ENCODE measurements at regions not wholly inside any gene's neighbourhood (a gene's known extent, or its start where the extent isn't known, plus 50 kb on each side); places are given as distances from the start of the nearest gene placed in this dataset.

DNA sequence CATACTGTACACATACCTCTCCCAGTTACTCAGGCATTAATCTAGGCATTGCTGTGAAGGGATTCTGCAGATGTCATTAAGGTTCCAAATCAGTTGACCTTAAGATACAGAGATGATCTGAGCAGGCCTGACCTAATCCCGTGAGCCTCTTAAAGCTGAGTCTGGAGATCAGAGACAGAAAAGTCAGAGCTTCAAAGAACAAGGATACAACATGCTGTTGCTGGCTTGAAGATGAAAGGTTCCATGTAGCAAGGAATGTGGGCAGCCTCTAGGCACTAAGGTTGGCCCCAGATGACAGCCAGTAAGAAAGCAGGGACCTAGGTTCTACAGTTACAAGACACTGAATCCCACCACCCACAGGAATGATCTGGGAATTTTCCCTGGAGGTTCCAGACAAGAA, 81.1 kb downstream of the MAP1LC3B2 start:
- TF ChIP-seq CTCF (IDR thresholded peaks at IDR 0.05 in 2 of 3, conservative IDR thresholded peaks at IDR 0.05 in 1 of 3; ENCODE audit: borderline replicate concordance in 1 of 3, insufficient read depth in 1 of 3, low read depth in 2 of 3, low read length in 2 of 3) = no peak
- TF ChIP-seq, protein P1, sequence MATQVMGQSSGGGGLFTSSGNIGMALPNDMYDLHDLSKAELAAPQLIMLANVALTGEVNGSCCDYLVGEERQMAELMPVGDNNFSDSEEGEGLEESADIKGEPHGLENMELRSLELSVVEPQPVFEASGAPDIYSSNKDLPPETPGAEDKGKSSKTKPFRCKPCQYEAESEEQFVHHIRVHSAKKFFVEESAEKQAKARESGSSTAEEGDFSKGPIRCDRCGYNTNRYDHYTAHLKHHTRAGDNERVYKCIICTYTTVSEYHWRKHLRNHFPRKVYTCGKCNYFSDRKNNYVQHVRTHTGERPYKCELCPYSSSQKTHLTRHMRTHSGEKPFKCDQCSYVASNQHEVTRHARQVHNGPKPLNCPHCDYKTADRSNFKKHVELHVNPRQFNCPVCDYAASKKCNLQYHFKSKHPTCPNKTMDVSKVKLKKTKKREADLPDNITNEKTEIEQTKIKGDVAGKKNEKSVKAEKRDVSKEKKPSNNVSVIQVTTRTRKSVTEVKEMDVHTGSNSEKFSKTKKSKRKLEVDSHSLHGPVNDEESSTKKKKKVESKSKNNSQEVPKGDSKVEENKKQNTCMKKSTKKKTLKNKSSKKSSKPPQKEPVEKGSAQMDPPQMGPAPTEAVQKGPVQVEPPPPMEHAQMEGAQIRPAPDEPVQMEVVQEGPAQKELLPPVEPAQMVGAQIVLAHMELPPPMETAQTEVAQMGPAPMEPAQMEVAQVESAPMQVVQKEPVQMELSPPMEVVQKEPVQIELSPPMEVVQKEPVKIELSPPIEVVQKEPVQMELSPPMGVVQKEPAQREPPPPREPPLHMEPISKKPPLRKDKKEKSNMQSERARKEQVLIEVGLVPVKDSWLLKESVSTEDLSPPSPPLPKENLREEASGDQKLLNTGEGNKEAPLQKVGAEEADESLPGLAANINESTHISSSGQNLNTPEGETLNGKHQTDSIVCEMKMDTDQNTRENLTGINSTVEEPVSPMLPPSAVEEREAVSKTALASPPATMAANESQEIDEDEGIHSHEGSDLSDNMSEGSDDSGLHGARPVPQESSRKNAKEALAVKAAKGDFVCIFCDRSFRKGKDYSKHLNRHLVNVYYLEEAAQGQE (IDR thresholded peaks at IDR 0.05; ENCODE audit: low read depth) = no peak
- no peak for TF ChIP-seq POLR2AphosphoS5 (IDR thresholded peaks at IDR 0.05; ENCODE audit: low read depth, low read length)
- TF ChIP-seq, protein P2, sequence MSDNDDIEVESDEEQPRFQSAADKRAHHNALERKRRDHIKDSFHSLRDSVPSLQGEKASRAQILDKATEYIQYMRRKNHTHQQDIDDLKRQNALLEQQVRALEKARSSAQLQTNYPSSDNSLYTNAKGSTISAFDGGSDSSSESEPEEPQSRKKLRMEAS (IDR thresholded peaks at IDR 0.05) = no peak
- TF ChIP-seq SRF (IDR thresholded peaks at IDR 0.05; ENCODE audit: low read depth) = no peak
- TF ChIP-seq POLR2A (IDR thresholded peaks at IDR 0.05; ENCODE audit: borderline replicate concordance, extremely low read depth, insufficient read depth, insufficient read length) = no peak
- TF ChIP-seq YY1 (IDR thresholded peaks at IDR 0.05; ENCODE audit: extremely low read depth, insufficient replicate concordance, low read depth, low read length) = no peak
- no peak for TF ChIP-seq SIN3A (IDR thresholded peaks at IDR 0.05; ENCODE audit: low read depth)
- no peak for TF ChIP-seq EZH2phosphoT487 (IDR thresholded peaks at IDR 0.05; ENCODE audit: borderline replicate concordance)
- TF ChIP-seq EGR1 (IDR thresholded peaks at IDR 0.05; ENCODE audit: low read depth) = no peak
- TF ChIP-seq EZH2 (IDR thresholded peaks at IDR 0.05) = no peak
- no peak for TF ChIP-seq JUND (IDR thresholded peaks at IDR 0.05)
- no peak for TF ChIP-seq ATF3 (IDR thresholded peaks at IDR 0.05)
